GM18873 (cell line): ENCODE measurements at regions not wholly inside any gene's neighbourhood (a gene's known extent, or its start where the extent isn't known, plus 50 kb on each side); places are given as distances from the start of the nearest gene placed in this dataset.
"Not testable (repeated sequence)": the region's sequence is repeated elsewhere in the genome, so short reads cannot be mapped to it uniquely, and the experiment has no call there.

Experiments used
- ATAC-seq: cut with Tn5 transposase; IDR thresholded peaks from one replicate; pipeline ENCODE4 v1.9.1; 2021; ENCODE audit warnings: mild to moderate bottlenecking, moderate library complexity, moderate number of reproducible peaks; ENCODE audit not compliant: unreplicated experiment, low FRiP score

GRCh38 chr12:24681570-24681969 lies 267.3 kb downstream of the BCAT1 start:
- no peak for ATAC-seq

- no peak for ATAC-seq
Observed at GRCh38 chr12:24679126-24679525, 269.8 kb downstream of the BCAT1 start.

GRCh38 chr12:24678436-24678835 lies 270.5 kb downstream of the BCAT1 start:
- ATAC-seq, result no peak

GRCh38 chr12:24668563-24668962 lies 280.3 kb downstream of the BCAT1 start:
- ATAC-seq, result no peak

- no peak for ATAC-seq
Observed at GRCh38 chr12:24664161-24664880, 284.6 kb downstream of the BCAT1 start.

GRCh38 chr12:24661657-24662096 lies 287.2 kb downstream of the BCAT1 start:
- no peak for ATAC-seq

GRCh38 chr12:24659016-24659415 lies 289.9 kb downstream of the BCAT1 start:
- no peak for ATAC-seq

GRCh38 chr12:24654344-24654743 lies 294.6 kb downstream of the BCAT1 start:
- not testable (repeated sequence) for ATAC-seq

- ATAC-seq, result no peak
Observed at GRCh38 chr12:24649634-24650033, 299.3 kb downstream of the BCAT1 start.

GRCh38 chr12:24649209-24649608 lies 299.7 kb downstream of the BCAT1 start:
- ATAC-seq, result no peak

- ATAC-seq, result no peak
Observed at GRCh38 chr12:24645254-24645653, 303.6 kb downstream of the BCAT1 start.

GRCh38 chr12:24643120-24644119 lies 305.5 kb downstream of the BCAT1 start:
- no peak for ATAC-seq

- ATAC-seq, result no peak
Observed at GRCh38 chr12:24639641-24640040, 309.3 kb downstream of the BCAT1 start.

GRCh38 chr12:24632466-24632865 lies 316.4 kb downstream of the BCAT1 start:
- no peak for ATAC-seq

GRCh38 chr12:24631676-24632426 lies 317.1 kb downstream of the BCAT1 start:
- no peak for ATAC-seq

GRCh38 chr12:24630856-24631255 lies 318.0 kb downstream of the BCAT1 start:
- ATAC-seq, result no peak

GRCh38 chr12:24630446-24630845 lies 318.5 kb downstream of the BCAT1 start:
- no peak for ATAC-seq

- ATAC-seq, result no peak
Observed at GRCh38 chr12:24625103-24625502, 323.8 kb downstream of the BCAT1 start.

GRCh38 chr12:24619954-24620353 lies 328.9 kb downstream of the BCAT1 start:
- not testable (repeated sequence) for ATAC-seq

- no peak for ATAC-seq
Observed at GRCh38 chr12:24617471-24617870, 331.4 kb downstream of the BCAT1 start.

GRCh38 chr12:24615967-24616411 lies 332.9 kb downstream of the BCAT1 start:
- ATAC-seq, result no peak
